GM23248 (cell line): ENCODE measurements at regions not wholly inside any gene's neighbourhood (a gene's known extent, or its start where the extent isn't known, plus 50 kb on each side); places are given as distances from the start of the nearest gene placed in this dataset.
"Not testable (repeated sequence)": the region's sequence is repeated elsewhere in the genome, so short reads cannot be mapped to it uniquely, and the experiment has no call there.

ENCODE experiments used
- DNase-seq: peaks from one replicate; pipeline ENCODE4 v3.0.0-alpha.2; 2015
- H2AFZ ChIP-seq: fragments of 200-600 bp; sonication (generic); 2 replicates; pipeline ENCODE4 v1.6.1; 2016; ENCODE audit warnings: antibody characterized with exemption
- H3F3A ChIP-seq: fragments of 200-600 bp; sonication (generic); 2 replicates; pipeline ENCODE4 v1.6.1; 2016; ENCODE audit warnings: mild to moderate bottlenecking, antibody characterized with exemption, mixed run types; ENCODE audit not compliant: insufficient read depth
- H3K27ac ChIP-seq: fragments of 200-600 bp; sonication (generic); 2 replicates; pipeline ENCODE4 v1.5.1; 2016; ENCODE audit warnings: mild to moderate bottlenecking
- H3K27me3 ChIP-seq: fragments of 200-600 bp; sonication (generic); replicated peaks from 2 replicates; pipeline ENCODE4 v1.6.1; 2016; ENCODE audit warnings: mild to moderate bottlenecking; ENCODE audit not compliant: insufficient read depth
- H3K36me3 ChIP-seq: fragments of 200-600 bp; sonication (generic); 2 replicates; pipeline ENCODE4 v1.6.1; 2016; ENCODE audit warnings: low read depth, mild to moderate bottlenecking
- H3K4me1 ChIP-seq: fragments of 200-600 bp; sonication (generic); 2 replicates; pipeline ENCODE4 v1.6.1; 2016; ENCODE audit warnings: mild to moderate bottlenecking; ENCODE audit not compliant: insufficient read depth
- H3K4me2 ChIP-seq: fragments of 200-600 bp; sonication (generic); one replicate; pipeline ENCODE4 v1.6.1; 2016; ENCODE audit warnings: mild to moderate bottlenecking; ENCODE audit not compliant: unreplicated experiment
- H3K4me3 ChIP-seq: fragments of 200-600 bp; sonication (generic); 2 replicates; pipeline ENCODE4 v1.5.1; 2016; ENCODE audit warnings: mild to moderate bottlenecking
- H3K79me2 ChIP-seq: fragments of 200-600 bp; sonication (generic); 2 replicates; pipeline ENCODE4 v1.6.1; 2016; ENCODE audit warnings: mild to moderate bottlenecking; ENCODE audit not compliant: insufficient read depth
- H3K9ac ChIP-seq: fragments of 200-600 bp; sonication (generic); 2 replicates; pipeline ENCODE4 v1.6.1; 2016; ENCODE audit warnings: mild to moderate bottlenecking
- H3K9me2 ChIP-seq: fragments of 200-600 bp; sonication (generic); 2 replicates; pipeline ENCODE4 v1.6.1; 2016; ENCODE audit warnings: mixed run types, mild to moderate bottlenecking, moderate library complexity; ENCODE audit not compliant: insufficient read depth
- H3K9me3 ChIP-seq: fragments of 200-600 bp; sonication (generic); one replicate; pipeline ENCODE4 v1.6.1; 2017; ENCODE audit warnings: low read depth
- H4K20me1 ChIP-seq: fragments of 200-600 bp; sonication (generic); 2 replicates; pipeline ENCODE4 v1.6.0; 2016; ENCODE audit not compliant: insufficient read depth
- EZH2 ChIP-seq: fragments of 200-600 bp; sonication (generic); IDR thresholded peaks from 2 replicates; pipeline ENCODE4 v1.6.1; 2018; ENCODE audit warnings: antibody characterized with exemption, mild to moderate bottlenecking; ENCODE audit not compliant: insufficient read depth, poor library complexity, severe bottlenecking
- EZH2phosphoT487 ChIP-seq: fragments of 200-600 bp; sonication (generic); IDR thresholded peaks from 2 replicates; pipeline ENCODE4 v1.6.1; 2018; ENCODE audit warnings: antibody characterized with exemption, moderate library complexity, mild to moderate bottlenecking, low read depth; ENCODE audit not compliant: insufficient read depth
- WGBS, 2 experiments: methylation state at CpG; one replicate each; pipeline ENCODE4 v1.1.6; 2015 to 2017; ENCODE audit warnings: low lambda C conversion rate in 2 of 2, low coverage in 1 of 2; ENCODE audit errors: missing lambda C conversion rate in 2 of 2; 5-methylcytosine and 5-hydroxymethylcytosine counted together
- in situ Hi-C: fragments of 300-500 bp; cut with MboI; formaldehyde crosslinking; loops from 2 replicates; pipeline ENCODE4 v1.15.0; 2020

DNA sequence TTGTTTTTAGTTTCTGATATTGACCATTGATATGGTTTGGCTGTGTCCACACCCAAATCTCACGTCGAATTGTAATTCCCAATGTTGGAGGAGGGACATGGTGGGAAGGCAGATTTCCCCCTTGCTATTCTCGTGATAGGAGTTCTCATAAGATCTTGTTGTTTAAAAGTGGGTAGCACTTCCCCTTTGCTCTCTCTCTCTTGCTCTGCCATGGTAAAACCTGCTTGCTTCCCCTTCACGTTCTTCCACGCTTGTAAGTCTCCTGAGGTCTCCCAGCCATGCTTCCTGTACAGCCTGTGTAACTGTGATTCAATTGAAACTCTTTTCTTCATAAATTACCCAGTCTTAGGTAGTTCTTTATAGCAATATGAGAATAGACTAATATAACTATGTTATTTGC lies 203.6 kb upstream of the CHORDC1 start:
- Histone ChIP-seq H3K4me1 (no peaks in the 10 kb centered on the region), H3K79me2 (no peaks in the 10 kb centered on the region), H3K9ac (no peak overlapping the region), H3K4me3 (no peak overlapping the region), H3F3A (no peaks in the 10 kb centered on the region), H3K9me2 (no peaks in the 10 kb centered on the region), H4K20me1 (no peaks in the 10 kb centered on the region), H3K9me3 (no peaks in the 10 kb centered on the region), H3K27ac (no peak overlapping the region), H3K36me3 (no peaks in the 10 kb centered on the region), H3K4me2 (no peak overlapping the region), H3K27me3 (no peaks in the 10 kb centered on the region), H2AFZ (no peak overlapping the region)
- in situ Hi-C loops = no loop called here
- 9 to 14% methylated on average over 5 of the region's 5 CpGs for WGBS, 2 experiments
- DNase-seq = no peak
- no peak for TF ChIP-seq EZH2phosphoT487
- no peak for TF ChIP-seq EZH2

DNA sequence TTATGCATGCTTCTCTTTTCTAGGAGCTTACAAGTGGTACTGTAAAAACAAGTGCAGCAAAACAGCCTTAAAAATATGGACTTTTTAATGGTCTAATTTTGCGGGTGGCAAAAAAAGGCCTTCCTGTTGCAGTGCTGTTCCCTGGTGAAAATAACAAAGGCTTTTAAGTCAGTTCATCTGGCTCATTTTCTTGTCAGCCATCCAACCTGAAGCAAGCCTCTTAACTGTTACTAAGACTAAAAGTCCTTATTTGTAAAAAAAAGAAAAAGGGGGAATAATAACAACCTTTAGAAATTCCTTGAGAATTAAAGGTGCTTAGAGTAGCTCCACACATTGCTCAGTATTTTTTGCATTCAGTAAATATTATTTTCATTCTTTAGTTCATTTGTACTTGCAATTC lies 200.5 kb upstream of the CHORDC1 start:
- no peaks in the 10 kb centered on the region for H3K9me3 ChIP-seq
- no peaks in the 10 kb centered on the region for H3K79me2 ChIP-seq
- WGBS, 2 experiments = 35 to 44% methylated on average over 1 of the region's 1 CpG
- H3K27me3 ChIP-seq = no peaks in the 10 kb centered on the region
- in situ Hi-C loops = no loop called here
- no peaks in the 10 kb centered on the region for H3K4me1 ChIP-seq
- no peak overlapping the region for H3K4me3 ChIP-seq
- TF ChIP-seq EZH2 (no peak), EZH2phosphoT487 (no peak)
- no peaks in the 10 kb centered on the region for H3F3A ChIP-seq
- no peaks in the 10 kb centered on the region for H3K36me3 ChIP-seq
- no peaks in the 10 kb centered on the region for H3K9me2 ChIP-seq
- H3K27ac ChIP-seq = no peak overlapping the region
- H4K20me1 ChIP-seq = no peaks in the 10 kb centered on the region
- no peak overlapping the region for H2AFZ ChIP-seq
- H3K4me2 ChIP-seq = no peak overlapping the region
- no peak for DNase-seq
- H3K9ac ChIP-seq = no peak overlapping the region

DNA sequence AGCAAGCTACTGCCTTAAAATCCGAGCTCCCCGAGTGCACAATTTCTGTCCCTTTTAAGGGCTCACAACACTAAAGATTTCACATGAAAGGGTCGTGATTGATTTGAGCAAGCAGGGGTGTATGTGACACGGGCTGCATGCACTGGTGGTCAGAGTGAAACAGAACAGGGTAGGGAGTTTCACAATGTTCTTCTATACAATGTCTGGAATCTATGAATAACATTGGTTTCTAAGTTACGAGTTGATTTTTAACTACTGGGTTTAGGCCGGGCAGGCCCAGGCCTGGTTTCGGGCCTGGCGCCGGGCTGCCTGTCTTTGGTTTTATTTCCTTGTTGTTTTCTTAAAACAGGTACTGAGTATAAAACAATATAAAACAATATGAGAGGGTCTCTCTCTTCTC lies 199.9 kb upstream of the CHORDC1 start:
- in situ Hi-C loops, H3K36me3 ChIP-seq, H3K4me3 ChIP-seq, H3K9me2 ChIP-seq, H3K27ac ChIP-seq, H3K9me3 ChIP-seq, DNase-seq, H3K79me2 ChIP-seq, H3K4me1 ChIP-seq, H2AFZ ChIP-seq, H4K20me1 ChIP-seq, H3K4me2 ChIP-seq, H3F3A ChIP-seq, H3K9ac ChIP-seq, H3K27me3 ChIP-seq: not testable (repeated sequence)
- WGBS, 2 experiments = 29 to 32% methylated on average over 9 of the region's 9 CpGs

DNA sequence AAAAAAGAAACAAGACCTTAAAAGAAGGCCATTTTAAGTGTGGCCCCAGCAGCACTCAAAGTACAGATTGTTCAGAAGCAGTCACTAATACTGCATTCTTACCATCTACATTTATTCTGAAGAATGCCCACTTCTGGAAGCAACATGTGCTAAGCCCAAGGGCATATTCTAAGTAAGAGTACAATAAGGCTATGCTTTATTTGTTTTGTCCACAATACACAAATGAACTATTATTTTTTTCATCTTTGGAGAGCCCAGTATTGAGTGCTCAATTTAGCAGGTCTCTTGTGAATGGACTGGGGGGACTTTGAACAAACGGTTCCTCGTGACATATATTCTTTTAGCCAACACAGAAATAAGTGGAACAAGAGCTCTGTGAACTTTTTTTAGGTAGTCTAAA lies 191.4 kb upstream of the CHORDC1 start:
- Histone ChIP-seq H3K9me3 (no peaks in the 10 kb centered on the region), H3K27me3 (no peaks in the 10 kb centered on the region), H2AFZ (no peak overlapping the region), H3K4me1 (no peaks in the 10 kb centered on the region), H4K20me1 (no peaks in the 10 kb centered on the region), H3K4me2 (no peak overlapping the region), H3F3A (no peaks in the 10 kb centered on the region), H3K79me2 (no peaks in the 10 kb centered on the region), H3K36me3 (no peaks in the 10 kb centered on the region), H3K4me3 (no peak overlapping the region), H3K27ac (no peak overlapping the region), H3K9me2 (no peaks in the 10 kb centered on the region), H3K9ac (no peak overlapping the region)
- in situ Hi-C loops = no loop called here
- 2 to 8% methylated on average over 2 of the region's 2 CpGs for WGBS, 2 experiments
- TF ChIP-seq EZH2phosphoT487 = no peak
- no peak for TF ChIP-seq EZH2
- DNase-seq = no peak

DNA sequence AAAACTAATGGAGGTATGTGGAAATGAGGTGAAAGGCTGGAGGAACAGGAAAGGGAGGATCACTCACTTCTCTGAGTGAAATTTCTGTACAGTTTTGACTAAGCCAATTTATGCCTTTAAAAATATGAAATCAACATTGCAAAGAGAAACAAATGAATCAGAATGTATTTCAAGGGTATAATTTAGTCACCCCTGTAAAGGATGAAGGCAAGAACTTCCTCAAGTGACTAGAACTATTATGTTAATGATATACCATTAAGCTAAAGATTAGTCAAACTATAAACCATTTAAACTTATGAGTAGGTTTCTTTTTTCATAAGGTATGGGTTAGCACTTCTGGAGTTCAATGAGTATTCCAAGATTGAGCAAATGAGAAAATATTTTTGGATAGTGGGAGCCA lies 184.5 kb upstream of the CHORDC1 start:
- DNase-seq = no peak
- in situ Hi-C loops = no loop called here
- no peak for TF ChIP-seq EZH2
- no peak for TF ChIP-seq EZH2phosphoT487
- H3K36me3 ChIP-seq = no peaks in the 10 kb centered on the region
- H3F3A ChIP-seq = no peaks in the 10 kb centered on the region
- no peaks in the 10 kb centered on the region for H3K27me3 ChIP-seq
- H3K9me3 ChIP-seq = no peaks in the 10 kb centered on the region
- no peak overlapping the region for H3K27ac ChIP-seq
- no peaks in the 10 kb centered on the region for H4K20me1 ChIP-seq
- no peaks in the 10 kb centered on the region for H3K4me1 ChIP-seq
- H3K4me2 ChIP-seq = no peak overlapping the region
- no peak overlapping the region for H3K4me3 ChIP-seq
- no peak overlapping the region for H3K9ac ChIP-seq
- no peaks in the 10 kb centered on the region for H3K79me2 ChIP-seq
- H2AFZ ChIP-seq = no peak overlapping the region
- no peaks in the 10 kb centered on the region for H3K9me2 ChIP-seq
